Limb (tissue), 2 donors: ENCODE measurements at regions not wholly inside any gene's neighbourhood (a gene's known extent, or its start where the extent isn't known, plus 50 kb on each side); places are given as distances from the start of the nearest gene placed in this dataset.
A peak's percentile ranks its signal among the peaks of the same experiment; 100 is the strongest.
"Not testable (repeated sequence)": the region's sequence is repeated elsewhere in the genome, so short reads cannot be mapped to it uniquely, and the experiment has no call there.

ENCODE experiments used
- DNase-seq, 2 donors: peaks; one replicate each; pipeline ENCODE4 v3.0.0-alpha.2; 2016; ENCODE audit errors: extremely low spot score in 2 of 2

DNA sequence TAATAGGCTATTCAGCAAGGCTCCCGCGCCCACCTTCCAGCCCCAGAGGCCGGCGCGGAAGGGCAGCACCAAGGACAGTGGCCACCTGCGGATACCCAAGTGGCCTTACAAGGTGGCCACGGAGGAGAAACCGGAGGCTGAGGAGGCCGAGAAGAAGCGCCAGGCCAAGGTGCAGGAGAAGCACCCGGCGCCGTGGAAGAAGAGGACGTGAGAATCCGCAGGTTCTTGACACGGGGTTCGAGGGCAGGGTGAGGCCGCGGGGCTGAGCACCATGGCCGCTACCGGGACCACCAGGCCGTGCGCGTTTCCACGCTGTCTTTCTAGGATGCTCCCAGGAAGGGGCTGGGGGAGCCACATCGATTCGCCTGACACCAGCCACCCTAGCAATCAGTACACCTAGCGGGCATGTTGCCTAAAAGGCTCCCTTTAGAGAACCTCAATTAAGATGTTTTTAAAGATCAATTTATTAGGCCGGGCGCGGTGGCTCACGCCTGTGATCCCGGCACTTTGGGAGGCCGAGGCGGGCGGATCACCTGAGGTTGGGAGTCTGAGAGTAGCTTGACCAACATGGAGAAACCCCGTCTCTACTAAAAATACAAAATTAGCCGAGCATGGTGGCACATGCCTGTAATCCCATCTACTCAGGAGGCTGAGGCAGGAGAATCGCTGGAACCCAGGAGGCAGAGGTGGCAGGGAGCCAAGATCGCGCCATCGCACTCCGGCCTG, 134.3 kb upstream of the OR4C13 start:
- DNase-seq = not testable (repeated sequence)

DNA sequence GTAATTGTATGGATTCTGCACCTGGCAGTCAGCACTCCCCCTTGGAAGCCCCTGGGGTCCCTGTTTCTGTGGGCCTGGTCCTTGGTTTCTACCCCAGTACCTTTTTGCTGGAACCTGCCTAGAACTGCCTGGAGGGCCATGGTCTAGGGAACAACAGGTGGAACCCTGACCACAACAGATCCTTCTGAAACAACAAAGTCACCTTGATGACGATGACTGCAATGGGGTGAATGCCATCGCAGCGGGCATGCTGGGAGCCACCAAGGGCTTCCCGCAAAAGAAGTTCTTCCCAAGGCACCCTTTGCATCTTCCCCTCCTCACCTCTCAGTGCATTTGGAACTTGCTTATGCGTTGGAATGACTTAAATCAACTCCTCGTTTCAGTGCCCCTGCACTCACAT, 129.0 kb upstream of the OR4C13 start:
- not testable (repeated sequence) for DNase-seq

DNA sequence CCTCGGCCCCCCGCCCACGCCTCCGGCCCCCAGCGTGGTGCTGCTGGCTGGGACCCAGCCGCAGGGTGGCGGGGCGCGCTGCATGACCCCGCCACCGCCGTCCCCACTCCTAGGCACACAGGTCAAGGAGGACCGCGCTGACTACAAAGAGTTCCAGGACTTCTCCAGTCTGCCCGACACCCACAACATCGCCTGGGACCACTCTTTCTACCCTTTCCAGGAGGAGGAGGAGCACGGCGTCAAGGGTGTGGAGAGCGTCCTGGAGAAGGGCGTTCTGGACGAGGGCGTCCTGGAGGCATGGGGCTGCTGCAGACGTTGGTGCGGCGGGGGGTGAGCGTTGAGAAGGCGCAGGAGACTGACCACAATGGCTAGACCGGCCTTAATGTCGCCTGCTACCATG, 101.7 kb upstream of the OR4C13 start:
- DNase-seq = not testable (repeated sequence)

DNA sequence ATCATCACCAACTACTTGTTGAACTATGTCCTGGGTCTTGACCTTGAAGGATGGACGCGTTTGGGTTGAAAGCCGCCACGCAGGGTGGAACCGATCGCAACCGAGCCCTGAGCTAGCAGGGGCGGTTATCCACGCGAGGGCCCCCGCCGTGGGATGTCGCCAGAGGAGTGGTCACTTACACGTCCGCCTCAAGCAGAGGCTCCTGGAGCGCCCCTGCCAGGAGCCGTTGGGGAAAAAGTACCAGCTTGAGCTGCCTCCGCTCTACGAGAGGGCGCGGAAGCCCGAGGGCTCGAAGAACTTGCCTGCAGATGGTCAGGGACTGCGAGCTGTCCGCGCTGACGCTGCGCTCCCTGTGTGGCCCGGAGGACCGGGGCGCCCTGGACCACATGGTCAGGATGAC, 100.7 kb upstream of the OR4C13 start:
- DNase-seq = no peak

DNA sequence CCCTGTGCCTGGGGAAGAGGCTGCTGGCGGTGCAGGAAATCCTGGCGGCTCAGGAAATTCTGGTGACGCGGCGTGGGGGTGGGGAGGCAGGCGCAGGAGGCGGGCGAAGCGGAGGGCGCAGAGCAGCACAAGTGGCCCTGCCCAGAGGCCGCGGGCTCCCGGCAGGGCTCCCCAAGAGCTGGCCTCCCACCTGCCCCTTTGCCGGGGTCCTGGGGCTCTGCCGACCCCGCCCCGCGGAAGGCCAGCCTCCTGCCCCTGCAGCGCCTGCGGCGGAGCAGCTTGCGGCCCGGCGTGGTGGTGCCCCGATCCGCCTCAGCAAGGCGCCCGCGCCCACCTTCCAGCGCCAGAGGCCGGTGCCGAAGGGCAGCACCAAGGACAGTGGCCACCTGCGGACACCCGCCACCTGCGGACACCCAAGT, 100.2 kb upstream of the OR4C13 start:
- DNase-seq = peak in 1 of 2 donors; percentile 10

DNA sequence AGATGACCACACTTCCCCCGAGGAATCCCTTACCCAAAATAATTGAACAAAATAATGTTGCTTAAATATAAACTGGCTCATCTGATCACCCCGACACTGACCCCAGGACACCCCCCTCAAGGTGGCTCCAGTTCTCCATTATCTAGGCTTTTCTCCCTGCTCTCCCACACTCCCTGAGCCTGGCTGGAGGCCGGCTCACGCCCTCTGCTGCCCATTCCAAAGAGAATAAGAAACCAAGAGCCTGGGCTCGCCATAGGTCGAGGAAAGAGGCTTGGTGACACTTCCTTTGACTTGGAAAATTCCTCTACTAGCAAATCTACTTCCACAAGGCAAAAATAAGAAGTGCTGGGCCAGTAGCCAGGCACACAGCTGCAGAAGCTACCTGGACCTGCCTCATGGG, 63.3 kb upstream of the OR4C13 start:
- DNase-seq = not testable (repeated sequence)

DNA sequence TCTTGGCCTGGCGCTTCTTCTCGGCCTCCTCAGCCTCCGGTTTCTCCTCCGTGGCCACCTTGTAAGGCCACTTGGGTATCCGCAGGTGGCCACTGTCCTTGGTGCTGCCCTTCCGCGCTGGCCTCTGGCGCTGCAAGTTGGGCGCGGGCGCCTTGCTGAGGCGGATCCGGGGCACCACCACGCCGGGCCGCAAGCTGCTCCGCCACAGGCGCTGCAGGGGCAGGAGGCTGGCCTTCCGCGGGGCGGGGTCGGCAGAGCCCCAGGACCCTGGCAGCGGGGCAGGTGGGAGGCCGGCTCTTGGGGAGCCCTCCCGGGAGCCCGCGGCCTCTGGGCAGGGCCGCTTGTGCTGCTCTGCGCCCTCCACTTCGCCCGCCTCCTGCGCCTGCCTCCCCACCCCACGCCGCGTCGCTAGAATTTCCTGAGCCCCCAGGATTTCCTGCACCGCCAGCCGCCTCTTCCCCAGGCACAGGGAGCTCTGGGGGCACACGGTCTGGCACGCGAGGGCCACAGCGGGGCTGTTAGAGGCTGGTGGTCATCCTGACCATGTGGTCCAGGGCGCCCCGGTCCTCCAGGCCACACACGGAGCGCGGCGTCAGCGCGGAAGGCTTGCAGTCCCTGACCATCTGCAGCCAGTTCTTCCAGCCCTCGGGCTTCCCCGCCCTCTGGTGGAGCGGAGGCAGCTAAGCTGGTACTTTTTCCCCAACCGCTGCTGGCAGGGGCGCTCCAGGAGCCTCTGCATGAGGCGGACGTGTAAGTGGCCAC, 60.1 kb upstream of the OR4C13 start:
- not testable (repeated sequence) for DNase-seq

DNA sequence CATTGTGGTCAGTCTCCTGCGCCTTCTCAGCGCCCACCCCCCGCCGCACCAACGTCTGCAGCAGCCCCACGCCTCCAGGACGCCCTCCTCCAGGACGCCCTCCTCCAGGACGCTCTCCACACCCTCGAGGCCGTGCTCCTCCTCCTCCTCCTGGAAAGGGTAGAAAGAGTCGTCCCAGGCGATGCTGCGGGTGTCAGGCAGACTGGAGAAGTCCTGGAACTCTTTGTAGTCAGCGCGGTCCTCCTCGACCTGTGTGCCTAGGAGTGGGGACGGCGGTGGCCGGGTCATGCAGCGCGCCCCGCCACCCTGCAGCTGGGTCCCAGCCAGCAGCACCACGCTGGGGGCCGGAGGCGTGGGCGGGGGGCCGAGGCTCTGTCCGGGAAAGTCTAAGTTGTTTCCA, 58.7 kb upstream of the OR4C13 start:
- DNase-seq = not testable (repeated sequence)
